ENCODE measurements at regions not wholly inside any gene's neighbourhood (a gene's known extent, or its start where the extent isn't known, plus 50 kb on each side); places are given as distances from the start of the nearest gene placed in this dataset.
"Not testable (repeated sequence)": the region's sequence is repeated elsewhere in the genome, so short reads cannot be mapped to it uniquely, and the experiment has no call there.

- TF ChIP-seq ZBTB33 (IDR thresholded peaks at IDR 0.05) (no peak), CHD4 (IDR thresholded peaks at IDR 0.05) (no peak), SMAD5 (IDR thresholded peaks at IDR 0.05; ENCODE audit: low read depth) (no peak), CBX3 (IDR thresholded peaks at IDR 0.05; ENCODE audit: borderline replicate concordance, low read depth) (no peak), MTA3 (IDR thresholded peaks at IDR 0.05; ENCODE audit: borderline replicate concordance, low read length) (no peak), SREBF2 (IDR thresholded peaks at IDR 0.05; ENCODE audit: low read length) (no peak), SRF (IDR thresholded peaks at IDR 0.05; ENCODE audit: low read depth in 2 of 2, low read length in 2 of 2) (no peak), TAF1 (IDR thresholded peaks at IDR 0.05; ENCODE audit: borderline replicate concordance, low read depth, low read length) (no peak), ZNF384 (IDR thresholded peaks at IDR 0.05; ENCODE audit: borderline replicate concordance, low read depth, low read length) (no peak), USF2 (IDR thresholded peaks at IDR 0.05; ENCODE audit: borderline replicate concordance, low read depth, low read length) (no peak), NRF1 (conservative IDR thresholded peaks at IDR 0.05; ENCODE audit: low read depth, low read length) (no peak)
Observed at GRCh38 chr3:75193797-75194196, 470.3 kb upstream of the FRG2C start (continued).

GRCh38 chr3:75214332-75214731, 449.8 kb upstream of the FRG2C start:
- WGBS (ENCODE audit: insufficient coverage, insufficient replicate concordance, low lambda C conversion rate, missing lambda C conversion rate) = 52% methylated on average over 20 of the region's 22 CpGs
- in situ Hi-C loops (cut with MboI); intact Hi-C loops (cut with micrococcal nuclease; ENCODE audit: unreplicated experiment); BruUV-seq (replicated peaks); POLR2A ChIA-PET; FAIRE-seq; DNase-seq (ENCODE audit: low read depth, low spot score); H3K9ac ChIP-seq (ENCODE audit: control insufficient read depth, insufficient read depth, low read length); RAD21 ChIA-PET (ENCODE audit: unreplicated experiment); H2AFZ ChIP-seq (ENCODE audit: control insufficient read depth, low read depth, low read length); H3K27ac ChIP-seq (ENCODE audit: control insufficient read depth, insufficient read depth); H3K9me3 ChIP-seq (replicated peaks; ENCODE audit: control insufficient read depth, insufficient read depth, low read length); H3K4me1 ChIP-seq (ENCODE audit: control insufficient read depth, insufficient read depth, low read length); H4K20me1 ChIP-seq (ENCODE audit: control insufficient read depth, insufficient read depth); ATAC-seq; H3K27me3 ChIP-seq (replicated peaks in 1 of 2; ENCODE audit: control insufficient read depth in 2 of 2, insufficient read depth in 2 of 2, low read length in 1 of 2); H3K4me3 ChIP-seq; H3K36me3 ChIP-seq (ENCODE audit: control insufficient read depth in 2 of 2, insufficient read depth in 2 of 2, low read length in 1 of 2); SMC1A ChIA-PET (ENCODE audit: uncharacterized antibody, unreplicated experiment); H3K79me2 ChIP-seq (ENCODE audit: control insufficient read depth, insufficient read depth, low read length); CTCF ChIA-PET; H3K4me2 ChIP-seq (ENCODE audit: control insufficient read depth, insufficient read depth): not testable (repeated sequence)

Measured in GM12878 (cell line).